ENCODE measurements at regions not wholly inside any gene's neighbourhood (a gene's known extent, or its start where the extent isn't known, plus 50 kb on each side); places are given as distances from the start of the nearest gene placed in this dataset.

- TF ChIP-seq FOSL2 (IDR thresholded peaks at IDR 0.05; ENCODE audit: borderline replicate concordance, low read depth) (no peak), CTCF (IDR thresholded peaks at IDR 0.05) (no peak), REST (IDR thresholded peaks at IDR 0.05; ENCODE audit: low read depth, low read length) (no peak), RAD21 (IDR thresholded peaks at IDR 0.05; ENCODE audit: low read length) (no peak), CHD2 (IDR thresholded peaks at IDR 0.05; ENCODE audit: low read length, partially characterized antibody) (no peak)
These were observed 99.3 kb downstream of the CLDN1 start for GRCh38 chr3:190222916-190223315.

Measured in SK-N-SH (cell line).